BE2C (cell line): ENCODE measurements at regions not wholly inside any gene's neighbourhood (a gene's known extent, or its start where the extent isn't known, plus 50 kb on each side); places are given as distances from the start of the nearest gene placed in this dataset.

Experiments
- DNase-seq: peaks from one replicate; pipeline ENCODE4 v3.0.0-alpha.2; 2020
- H3K27me3 ChIP-seq: fragments of 250-450 bp; sonication (Bioruptor Pico); 2 replicates; pipeline ENCODE4 v1.5.1; 2020; ENCODE audit warnings: mild to moderate bottlenecking
- H3K36me3 ChIP-seq: fragments of 250-450 bp; sonication (Bioruptor Pico); 2 replicates; pipeline ENCODE4 v1.5.1; 2020; ENCODE audit warnings: mild to moderate bottlenecking
- H3K4me1 ChIP-seq: fragments of 250-450 bp; sonication (Bioruptor Pico); 2 replicates; pipeline ENCODE4 v1.5.1; 2020
- H3K4me3 ChIP-seq: 2 replicates; pipeline ENCODE4 v1.5.1; 2011; ENCODE audit warnings: low read depth, low read length
- H3K9me3 ChIP-seq: fragments of 250-450 bp; sonication (Bioruptor Pico); 2 replicates; pipeline ENCODE4 v1.5.1; 2020
- TF ChIP-seq, protein P1 (sequence below): IDR thresholded peaks from 2 replicates; pipeline ENCODE4 v1.5.1; 2012; ENCODE audit warnings: mild to moderate bottlenecking, low read depth, low read length

DNA sequence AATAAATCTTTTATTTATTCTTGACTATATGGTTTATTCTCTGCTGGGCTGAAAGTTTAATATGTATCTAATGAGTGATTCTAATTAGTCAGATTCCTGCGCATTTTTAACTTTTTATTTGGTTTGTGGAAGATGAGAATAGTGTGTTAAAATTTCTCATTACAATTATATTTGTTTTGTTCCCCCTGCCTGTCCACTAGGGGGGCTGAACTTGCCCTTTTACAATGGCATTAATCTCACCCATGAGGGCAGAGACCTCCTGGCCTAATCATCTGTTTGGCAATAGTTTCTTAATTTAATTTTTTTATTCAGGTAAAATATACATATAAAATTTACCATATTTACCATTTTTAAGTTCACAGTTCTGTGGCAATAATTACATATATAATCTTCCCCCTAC is 278.5 kb upstream of the NPY start:
- H3K36me3 ChIP-seq, result no peaks in the 10 kb centered on the region
- TF ChIP-seq, protein P1, sequence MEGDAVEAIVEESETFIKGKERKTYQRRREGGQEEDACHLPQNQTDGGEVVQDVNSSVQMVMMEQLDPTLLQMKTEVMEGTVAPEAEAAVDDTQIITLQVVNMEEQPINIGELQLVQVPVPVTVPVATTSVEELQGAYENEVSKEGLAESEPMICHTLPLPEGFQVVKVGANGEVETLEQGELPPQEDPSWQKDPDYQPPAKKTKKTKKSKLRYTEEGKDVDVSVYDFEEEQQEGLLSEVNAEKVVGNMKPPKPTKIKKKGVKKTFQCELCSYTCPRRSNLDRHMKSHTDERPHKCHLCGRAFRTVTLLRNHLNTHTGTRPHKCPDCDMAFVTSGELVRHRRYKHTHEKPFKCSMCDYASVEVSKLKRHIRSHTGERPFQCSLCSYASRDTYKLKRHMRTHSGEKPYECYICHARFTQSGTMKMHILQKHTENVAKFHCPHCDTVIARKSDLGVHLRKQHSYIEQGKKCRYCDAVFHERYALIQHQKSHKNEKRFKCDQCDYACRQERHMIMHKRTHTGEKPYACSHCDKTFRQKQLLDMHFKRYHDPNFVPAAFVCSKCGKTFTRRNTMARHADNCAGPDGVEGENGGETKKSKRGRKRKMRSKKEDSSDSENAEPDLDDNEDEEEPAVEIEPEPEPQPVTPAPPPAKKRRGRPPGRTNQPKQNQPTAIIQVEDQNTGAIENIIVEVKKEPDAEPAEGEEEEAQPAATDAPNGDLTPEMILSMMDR, result peak; percentile 35; the same call in 1 of the 2 replicates
- no peak overlapping the region for H3K4me3 ChIP-seq
- no peaks in the 10 kb centered on the region for H3K4me1 ChIP-seq
- no peak for DNase-seq
- no peaks in the 10 kb centered on the region for H3K27me3 ChIP-seq
- no peaks in the 10 kb centered on the region for H3K9me3 ChIP-seq

- Histone ChIP-seq H3K36me3 (no peaks in the 10 kb centered on the region), H3K27me3 (no peaks in the 10 kb centered on the region), H3K9me3 (no peaks in the 10 kb centered on the region), H3K4me3 (no peak overlapping the region), H3K4me1 (no peaks in the 10 kb centered on the region)
- TF ChIP-seq, protein P1, result no peak
- no peak for DNase-seq
These were observed 273.5 kb upstream of the NPY start for GRCh38 chr7:24010495-24010894.

DNA sequence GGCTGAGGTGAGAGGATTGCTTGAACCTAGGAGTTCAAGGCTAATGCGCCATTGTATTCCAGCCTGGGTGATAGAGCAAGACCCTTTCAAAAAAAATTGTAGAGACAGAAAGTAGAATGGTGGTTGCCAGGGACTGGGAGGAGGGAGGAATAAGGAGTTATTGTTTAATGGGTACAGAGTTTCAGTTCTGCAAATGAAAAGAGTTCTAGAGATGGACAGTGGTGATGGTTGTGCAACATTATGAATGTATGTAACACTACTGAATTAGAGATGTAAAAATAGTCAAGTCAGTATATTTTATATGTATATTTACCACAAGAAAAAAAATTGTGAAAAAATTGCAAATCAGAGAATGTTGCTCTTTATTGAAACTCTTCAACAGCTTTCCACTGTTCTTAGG is 266.5 kb upstream of the NPY start:
- Histone ChIP-seq H3K36me3 (no peaks in the 10 kb centered on the region), H3K9me3 (no peaks in the 10 kb centered on the region), H3K4me3 (no peak overlapping the region), H3K4me1 (no peaks in the 10 kb centered on the region), H3K27me3 (no peaks in the 10 kb centered on the region)
- TF ChIP-seq, protein P1, result no peak
- DNase-seq, result no peak

DNA sequence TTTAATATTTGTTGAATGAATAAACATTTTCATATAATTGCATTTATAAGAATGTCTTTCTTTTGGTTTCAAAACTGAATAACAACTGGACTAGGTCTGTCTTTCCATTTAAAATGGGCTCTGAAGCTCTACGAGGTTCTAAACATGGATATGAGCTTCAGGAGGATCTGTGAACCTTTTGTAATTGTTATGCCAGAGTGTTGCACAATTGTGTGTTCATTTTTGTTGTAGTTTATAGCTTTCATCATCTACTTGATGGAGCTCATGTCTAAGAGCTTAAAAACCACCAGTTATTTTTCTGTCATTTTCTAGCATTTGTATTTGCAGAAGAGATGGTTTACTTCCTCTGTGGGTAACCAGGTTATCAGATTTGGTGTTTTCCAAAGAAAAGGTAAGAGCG is 265.7 kb upstream of the NPY start:
- TF ChIP-seq, protein P1, result no peak
- Histone ChIP-seq H3K36me3 (no peaks in the 10 kb centered on the region), H3K4me1 (no peaks in the 10 kb centered on the region), H3K27me3 (no peaks in the 10 kb centered on the region), H3K4me3 (no peak overlapping the region), H3K9me3 (no peaks in the 10 kb centered on the region)
- no peak for DNase-seq

DNA sequence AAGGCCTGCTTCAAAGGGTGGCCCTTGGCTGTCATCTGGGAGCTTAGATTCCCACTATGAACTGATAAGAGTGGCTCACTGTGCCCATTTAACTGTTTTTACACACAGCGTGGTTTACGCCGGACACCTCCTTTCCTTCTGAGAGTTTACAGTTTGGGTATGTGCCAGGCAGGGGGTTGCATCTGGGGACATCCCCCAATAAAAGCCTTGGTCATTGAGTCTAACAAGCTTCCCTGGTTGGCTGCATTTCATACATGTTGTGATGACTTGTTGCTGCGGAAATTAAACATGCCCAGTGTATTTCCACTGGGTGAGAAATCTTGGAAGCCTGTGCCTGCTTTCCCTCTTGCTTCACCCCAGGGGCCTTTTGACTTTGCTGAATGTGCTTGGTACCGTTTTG is 264.1 kb upstream of the NPY start:
- H3K4me3 ChIP-seq, result no peak overlapping the region
- H3K9me3 ChIP-seq, result no peaks in the 10 kb centered on the region
- H3K27me3 ChIP-seq, result no peaks in the 10 kb centered on the region
- TF ChIP-seq, protein P1, result no peak
- H3K36me3 ChIP-seq, result no peaks in the 10 kb centered on the region
- DNase-seq, result no peak
- no peaks in the 10 kb centered on the region for H3K4me1 ChIP-seq

GRCh38 chr7:24024276-24025068 is 259.5 kb upstream of the NPY start:
- no peak overlapping the region for H3K4me3 ChIP-seq
- TF ChIP-seq, protein P1, result no peak
- H3K36me3 ChIP-seq, result no peaks in the 10 kb centered on the region
- no peaks in the 10 kb centered on the region for H3K9me3 ChIP-seq
- no peak for DNase-seq
- no peaks in the 10 kb centered on the region; the same call in none of the 2 replicates for H3K27me3 ChIP-seq
- H3K4me1 ChIP-seq, result no peaks in the 10 kb centered on the region
